GM21576 (cell line): ENCODE measurements at regions not wholly inside any gene's neighbourhood (a gene's known extent, or its start where the extent isn't known, plus 50 kb on each side); places are given as distances from the start of the nearest gene placed in this dataset.

Experiments
- ATAC-seq: cut with Tn5 transposase; IDR thresholded peaks from one replicate; pipeline ENCODE4 v1.9.1; 2021; ENCODE audit warnings: mild to moderate bottlenecking, moderate library complexity; ENCODE audit not compliant: unreplicated experiment

GRCh38 chr18:68532328-68532885 is 182.5 kb downstream of the TMX3 start:
- ATAC-seq = no peak

DNA sequence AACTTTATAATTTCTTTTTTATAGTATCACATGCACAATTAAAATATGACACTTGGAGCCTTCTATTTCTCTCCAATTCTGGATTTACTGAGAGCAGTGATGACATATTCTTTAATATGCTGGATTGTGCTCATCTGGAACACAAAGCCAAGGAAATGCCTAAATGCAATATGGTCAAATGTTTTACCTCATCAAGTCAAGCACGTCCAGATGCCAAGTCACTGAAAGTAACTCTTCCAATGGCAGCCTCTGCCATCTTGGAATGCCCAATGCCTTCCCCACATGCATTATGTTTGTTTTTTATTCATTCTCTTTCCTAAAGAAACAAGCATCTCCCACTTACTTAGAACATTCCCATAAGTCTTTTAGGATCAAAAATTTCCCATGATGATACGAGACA is 189.8 kb downstream of the TMX3 start:
- no peak for ATAC-seq

- no peak for ATAC-seq
These were observed 194.4 kb downstream of the TMX3 start for GRCh38 chr18:68520406-68521075.

DNA sequence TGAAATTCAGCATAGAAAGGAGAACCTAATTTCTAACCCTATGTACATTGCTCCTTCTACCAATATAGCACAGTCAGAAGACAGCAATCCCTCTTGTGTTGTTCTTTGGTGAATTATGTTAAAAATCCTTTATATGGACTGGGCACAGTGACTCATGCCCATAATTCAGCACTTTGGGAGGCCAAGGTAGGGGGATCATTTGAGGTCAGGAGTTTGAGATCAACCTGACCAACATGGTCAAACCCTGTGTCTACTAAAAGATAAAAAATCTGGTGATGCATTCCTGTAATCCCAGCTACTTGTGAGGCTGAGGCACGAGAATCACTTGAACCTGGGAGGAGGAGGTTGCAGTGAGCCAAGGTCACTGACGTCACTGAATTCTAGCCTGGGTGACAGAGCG is 195.6 kb downstream of the TMX3 start:
- ATAC-seq = no peak

- no peak for ATAC-seq
These were observed 205.0 kb downstream of the TMX3 start for GRCh38 chr18:68509902-68510301.

DNA sequence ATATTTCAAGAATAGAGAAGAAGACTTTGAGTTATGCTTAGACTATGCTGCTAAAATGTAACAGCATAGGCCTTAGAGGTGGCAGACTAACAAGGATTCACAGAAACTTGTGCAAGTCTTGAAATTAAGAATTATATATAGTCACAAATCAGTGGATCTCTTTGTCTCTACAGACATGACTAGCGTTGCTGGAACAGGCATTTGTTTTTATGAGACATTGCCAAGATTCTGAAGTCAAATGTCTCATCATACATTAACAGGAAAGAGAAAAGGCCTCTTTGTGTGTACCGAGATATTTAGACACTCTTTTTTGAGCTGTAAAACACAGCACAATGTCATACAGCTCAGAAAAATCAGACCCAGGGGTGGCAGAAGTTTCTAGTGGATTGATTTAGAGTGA is 207.1 kb downstream of the TMX3 start:
- ATAC-seq = no peak

GRCh38 chr18:68505178-68505574 is 209.7 kb downstream of the TMX3 start:
- no peak for ATAC-seq

DNA sequence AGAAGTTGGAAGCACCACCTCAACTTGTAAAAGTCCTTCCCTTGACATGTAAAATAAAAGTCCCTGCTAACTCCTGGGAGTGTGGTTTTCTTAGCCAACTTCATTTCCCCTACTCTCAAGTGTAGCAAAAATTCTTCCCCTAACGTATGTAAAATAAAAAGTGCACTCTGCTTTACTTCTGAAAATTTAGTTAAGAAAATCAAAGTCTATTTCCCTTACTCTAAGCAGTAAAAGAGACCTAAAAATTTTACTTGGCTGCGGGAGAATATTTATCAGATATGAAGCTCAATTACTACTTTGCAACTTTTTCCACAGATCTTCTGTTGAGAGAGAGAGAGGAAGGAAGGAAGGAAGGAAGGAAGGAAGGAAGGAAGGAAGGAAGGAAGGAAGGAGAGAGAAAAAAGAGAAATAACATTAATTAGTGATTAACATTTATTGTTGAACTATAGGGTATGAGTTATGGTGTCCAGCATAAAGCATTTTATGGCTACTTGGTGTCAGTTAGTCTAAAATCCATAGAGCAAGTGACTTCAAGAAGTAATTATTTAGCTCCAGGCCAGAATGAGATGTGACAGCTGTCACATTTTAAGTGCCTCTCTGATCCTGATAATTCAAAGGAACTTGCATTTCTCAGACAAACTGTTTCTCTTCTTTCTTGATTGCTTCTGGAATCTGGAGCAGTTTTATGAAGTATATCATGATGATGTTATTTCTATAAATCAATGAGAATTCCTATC is 210.3 kb downstream of the TMX3 start:
- no peak for ATAC-seq

DNA sequence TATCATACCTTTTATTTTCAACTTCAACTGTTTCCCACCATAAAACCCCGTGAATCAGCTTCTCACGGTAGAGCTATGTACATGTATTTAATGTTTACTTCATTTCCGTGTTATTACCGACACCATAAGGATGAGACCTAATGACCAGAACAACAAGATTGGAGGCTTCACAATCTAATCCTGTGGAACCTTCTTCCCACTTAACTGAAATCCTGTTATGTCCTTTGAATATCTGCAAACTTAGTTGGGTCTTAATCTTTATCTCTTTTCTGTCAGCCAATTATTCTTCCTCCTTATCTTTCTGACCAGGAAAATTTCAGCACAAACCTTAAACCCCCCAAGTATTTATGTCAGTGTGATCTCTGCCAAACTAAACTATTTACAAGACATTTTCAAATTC is 214.4 kb downstream of the TMX3 start:
- no peak for ATAC-seq

DNA sequence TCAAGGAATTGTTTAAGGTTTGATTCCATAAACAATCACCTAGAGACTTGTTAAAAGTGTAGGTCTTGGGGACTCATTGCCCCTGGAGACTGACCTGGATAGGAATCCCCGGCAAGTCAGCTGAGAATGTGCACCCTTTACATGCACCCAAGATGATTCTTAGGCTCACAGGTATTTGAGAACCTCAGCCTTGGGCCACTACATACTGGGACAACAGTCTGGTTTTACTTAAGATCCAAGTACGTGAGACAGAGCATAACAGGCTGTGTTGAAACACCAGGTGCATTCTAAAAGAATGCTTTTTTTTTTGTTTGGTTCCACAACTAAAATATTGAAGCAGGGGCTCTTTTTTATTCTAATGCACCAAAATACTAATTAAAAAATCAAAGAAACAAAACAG is 215.8 kb downstream of the TMX3 start:
- ATAC-seq = no peak

- ATAC-seq = no peak
These were observed 216.3 kb downstream of the TMX3 start for GRCh38 chr18:68498636-68499035.

DNA sequence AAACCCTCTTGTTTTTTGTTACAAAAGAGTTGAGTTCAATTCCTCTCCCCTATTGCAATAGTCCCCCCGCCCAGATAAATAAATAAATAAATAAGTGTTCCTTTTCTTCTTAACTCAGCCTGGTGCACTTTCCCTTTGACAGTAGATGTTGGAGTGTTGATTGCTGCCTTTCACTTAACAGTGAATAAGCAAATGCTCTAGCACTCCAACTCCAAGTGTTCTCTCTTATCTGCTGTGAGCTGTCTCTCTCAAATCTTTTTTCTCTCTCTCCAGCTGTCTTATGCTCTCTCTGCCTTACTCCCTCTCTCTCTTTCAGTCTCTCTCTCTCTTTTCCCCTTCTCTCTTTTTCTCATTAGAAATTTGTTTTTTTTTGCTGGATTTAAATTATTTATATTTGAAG is 216.7 kb downstream of the TMX3 start:
- no peak for ATAC-seq

DNA sequence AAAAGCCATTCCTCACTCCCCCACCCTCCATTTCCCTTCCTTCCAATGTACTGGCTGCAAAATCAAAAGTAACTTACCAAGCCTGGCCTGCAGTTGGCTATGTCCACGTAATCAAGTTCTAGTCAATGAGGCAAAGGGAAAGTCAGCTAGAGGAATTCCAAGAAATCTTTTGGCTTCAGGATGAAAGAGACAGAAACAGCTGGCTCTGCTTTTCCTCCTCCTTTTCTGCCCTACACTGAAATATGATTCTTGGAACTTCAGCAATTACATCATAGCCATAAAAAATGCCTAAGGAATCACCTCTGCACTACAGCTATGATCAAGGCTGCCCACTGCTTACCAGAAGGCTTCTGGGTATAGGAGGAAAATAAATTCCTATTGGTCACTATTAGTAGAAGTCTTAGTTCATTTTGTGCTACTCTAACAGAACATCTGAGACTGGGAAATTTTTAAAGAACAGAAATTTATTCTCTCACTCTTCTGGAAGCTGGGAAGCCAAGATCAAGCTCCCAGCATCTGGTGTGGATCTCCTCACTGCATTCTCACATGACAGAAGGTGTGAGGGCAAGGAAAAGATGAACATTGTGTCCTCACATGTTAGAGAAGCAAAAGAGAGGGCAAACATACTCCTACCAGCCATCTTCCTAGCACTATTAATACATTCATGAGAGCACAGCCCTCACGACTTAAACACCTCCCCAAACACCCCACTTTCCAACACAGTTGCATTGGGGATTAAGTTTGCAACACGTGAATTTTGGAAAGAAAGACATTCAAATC is 219.9 kb downstream of the TMX3 start:
- ATAC-seq = no peak

DNA sequence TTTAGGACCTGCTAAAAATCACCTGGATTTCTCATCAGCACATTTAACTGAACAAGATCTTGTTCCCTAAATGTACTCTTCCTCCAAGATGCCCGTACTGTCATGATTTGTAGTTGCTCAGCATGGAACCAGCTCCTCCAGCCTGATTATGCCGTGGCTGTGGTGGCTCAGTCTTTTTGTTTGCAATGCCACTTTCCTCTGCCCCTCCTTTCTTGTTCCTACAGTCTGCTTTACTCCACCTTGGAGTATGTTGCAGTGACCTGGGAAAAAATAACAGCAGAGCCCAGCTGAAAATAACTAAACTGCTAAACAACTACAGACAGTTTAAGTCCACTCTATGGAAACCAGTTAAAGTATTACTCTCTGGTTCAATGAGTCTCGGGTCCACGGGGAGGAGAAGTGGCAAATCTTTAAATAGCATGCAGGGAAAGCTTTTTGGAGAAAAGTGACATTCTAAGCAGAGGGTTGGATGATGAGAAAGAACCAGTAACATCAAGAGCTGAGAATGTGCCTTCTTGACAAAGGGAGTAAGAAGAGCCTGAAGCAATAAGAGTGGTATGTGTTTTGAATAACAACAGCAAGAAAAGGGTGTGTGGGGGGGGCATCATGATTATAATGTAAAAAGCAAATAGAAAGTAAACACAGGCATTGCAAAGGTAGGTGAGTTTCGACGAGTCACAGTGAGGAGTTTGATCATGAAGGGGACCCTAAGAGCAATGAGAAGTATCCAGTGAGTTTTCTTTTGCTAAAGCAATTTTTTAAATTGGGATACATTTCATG is 225.7 kb downstream of the TMX3 start:
- ATAC-seq = no peak

GRCh38 chr18:68484241-68484640 is 230.7 kb downstream of the TMX3 start:
- ATAC-seq = no peak

DNA sequence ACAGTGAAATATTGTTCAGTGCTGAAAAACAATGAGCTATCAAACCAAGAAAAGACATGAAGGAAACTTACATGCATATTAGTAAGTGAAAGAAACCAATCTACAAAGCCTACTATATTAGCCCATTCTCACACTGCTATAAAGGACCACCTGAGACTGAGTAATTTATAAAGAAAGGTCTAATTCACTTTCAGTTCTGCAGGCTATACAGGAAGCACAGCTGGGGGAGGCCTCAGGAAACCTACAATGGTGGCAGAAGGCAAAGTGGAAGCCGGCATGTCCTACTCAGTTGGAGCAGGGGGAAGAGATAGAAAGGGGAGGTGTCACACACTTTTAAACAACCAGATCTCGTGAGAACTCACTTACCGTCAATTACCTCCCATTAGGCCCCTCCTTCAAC is 232.1 kb downstream of the TMX3 start:
- no peak for ATAC-seq

DNA sequence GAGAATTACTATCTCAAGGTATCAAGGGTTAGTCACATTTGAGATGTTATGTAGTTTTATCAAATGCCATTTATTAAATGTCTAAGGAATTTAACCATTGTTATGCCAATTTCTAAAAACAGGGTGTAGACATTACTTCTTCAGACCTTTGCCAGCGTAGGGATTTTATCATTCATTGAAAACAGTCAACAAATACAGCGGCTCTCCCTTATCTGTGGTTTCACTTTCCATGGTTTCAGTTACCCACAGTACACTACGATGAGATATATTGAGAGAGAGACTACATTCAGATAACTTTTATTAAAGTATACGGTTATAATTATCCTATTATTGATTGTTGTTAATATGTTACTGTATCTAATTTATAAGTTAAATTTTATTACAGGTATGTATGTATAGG is 234.7 kb downstream of the TMX3 start:
- no peak for ATAC-seq

DNA sequence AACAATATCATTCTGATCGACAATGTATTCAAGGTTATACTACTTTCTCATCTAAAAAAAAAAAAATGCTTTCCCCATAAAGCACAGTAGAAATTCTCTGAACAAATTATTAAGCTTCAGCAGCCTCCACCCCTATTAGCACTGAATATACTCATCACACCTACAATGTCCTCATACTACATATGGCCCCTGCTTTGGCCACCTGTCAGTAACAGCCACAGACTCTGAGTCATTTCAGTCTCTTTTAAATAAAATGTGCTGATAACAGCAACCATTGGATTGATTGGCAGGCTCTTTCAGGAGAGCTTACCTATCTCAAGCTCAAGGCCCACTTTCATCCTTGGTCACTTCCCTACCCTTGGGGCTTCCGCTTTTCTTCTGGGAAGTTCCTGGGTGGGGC is 236.7 kb downstream of the TMX3 start:
- ATAC-seq = no peak

DNA sequence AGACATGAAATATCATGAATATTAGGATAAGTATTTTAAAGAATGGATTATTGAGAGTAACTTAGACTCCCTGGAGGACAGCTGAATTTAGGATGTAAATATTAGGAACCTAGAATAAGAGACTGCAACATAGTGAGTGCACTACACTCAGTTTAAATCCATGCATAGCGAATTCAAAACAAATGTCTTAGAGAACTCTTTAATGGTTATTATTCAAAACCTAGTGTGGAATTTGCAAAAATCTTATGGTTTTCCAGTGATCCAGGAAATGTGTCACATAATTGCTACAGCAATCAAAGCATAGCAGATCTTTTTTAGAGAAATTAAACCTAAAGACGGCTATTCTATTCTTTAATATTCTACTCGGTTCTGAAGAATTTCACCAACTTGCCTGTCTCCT is 239.0 kb downstream of the TMX3 start:
- ATAC-seq = no peak

DNA sequence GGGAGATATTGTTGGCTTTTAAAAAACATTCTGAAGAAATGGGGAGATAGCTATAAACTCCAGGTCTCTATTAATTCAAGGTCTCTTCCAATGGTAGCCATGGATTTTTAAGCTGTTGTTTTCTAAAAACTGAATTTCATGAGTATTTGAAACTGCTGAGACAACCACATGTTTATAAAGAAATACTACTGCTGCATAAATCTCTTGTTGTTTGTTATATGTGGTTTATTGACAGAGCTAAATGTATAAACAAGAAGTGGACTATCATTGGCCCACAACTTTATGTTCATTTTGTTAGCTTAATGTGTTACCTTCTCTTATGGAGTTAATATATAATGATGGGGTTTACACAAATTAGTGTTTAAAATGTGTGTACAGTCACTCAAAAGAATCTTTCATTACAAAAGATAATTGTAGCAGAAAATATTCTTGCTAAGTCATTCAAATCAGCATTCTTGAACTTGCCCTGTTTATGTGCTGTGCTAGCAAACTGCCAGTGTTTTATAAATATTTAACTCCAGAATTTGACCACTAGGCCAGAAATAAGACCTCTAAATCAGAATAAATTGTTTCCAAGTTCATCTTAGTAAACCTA is 242.1 kb downstream of the TMX3 start:
- no peak for ATAC-seq
